Cerebellar nuclear complex (tissue), 1 donor: ENCODE measurements at regions not wholly inside any gene's neighbourhood (a gene's known extent, or its start where the extent isn't known, plus 50 kb on each side); places are given as distances from the start of the nearest gene placed in this dataset.

Experiments
- DNase-seq, 2 experiments: peaks; one replicate each; lab custom pipeline; 2025; lab: John Stamatoyannopoulos, UW

DNA sequence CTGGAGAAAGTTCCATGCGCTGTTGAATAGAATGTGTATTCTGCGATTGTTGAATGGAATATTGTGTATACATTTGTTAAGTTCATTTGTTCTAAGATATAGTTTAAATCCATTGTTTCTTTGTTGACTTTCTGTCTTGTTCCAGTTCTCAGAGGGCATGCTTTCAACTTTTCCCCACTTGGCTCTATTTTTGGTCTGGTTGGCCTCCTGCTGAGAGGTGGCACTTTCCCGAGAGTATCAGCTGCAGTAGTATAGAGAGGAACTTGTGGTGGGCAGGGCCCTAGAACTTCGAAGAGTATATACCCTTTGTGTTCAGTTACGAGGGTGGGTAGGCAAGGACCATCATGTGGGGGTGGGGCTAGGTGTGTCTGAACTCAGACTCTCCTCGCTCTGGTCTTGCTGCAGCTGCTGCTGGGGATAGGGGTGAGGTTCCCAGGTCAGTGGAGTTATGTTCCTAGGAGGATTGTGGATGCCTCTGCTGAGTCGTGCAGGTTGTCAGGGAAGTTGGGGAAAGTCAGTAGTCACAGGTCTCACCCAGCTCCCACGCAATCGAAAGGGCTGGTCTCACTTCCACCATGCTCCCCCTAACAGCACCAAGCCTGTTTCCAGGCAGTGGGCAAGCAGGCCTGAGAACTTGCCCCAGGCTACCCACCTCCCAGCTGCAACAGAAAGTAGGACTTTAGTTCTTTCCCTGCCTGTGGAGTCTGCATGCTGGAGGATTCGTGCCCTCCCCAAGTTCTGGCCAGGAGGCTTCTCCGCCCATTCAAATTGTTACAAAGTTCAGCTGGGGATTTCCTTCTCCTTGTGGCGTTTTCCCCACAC, 118.9 kb upstream of the SSTR4 start:
- DNase-seq: no peak

DNA sequence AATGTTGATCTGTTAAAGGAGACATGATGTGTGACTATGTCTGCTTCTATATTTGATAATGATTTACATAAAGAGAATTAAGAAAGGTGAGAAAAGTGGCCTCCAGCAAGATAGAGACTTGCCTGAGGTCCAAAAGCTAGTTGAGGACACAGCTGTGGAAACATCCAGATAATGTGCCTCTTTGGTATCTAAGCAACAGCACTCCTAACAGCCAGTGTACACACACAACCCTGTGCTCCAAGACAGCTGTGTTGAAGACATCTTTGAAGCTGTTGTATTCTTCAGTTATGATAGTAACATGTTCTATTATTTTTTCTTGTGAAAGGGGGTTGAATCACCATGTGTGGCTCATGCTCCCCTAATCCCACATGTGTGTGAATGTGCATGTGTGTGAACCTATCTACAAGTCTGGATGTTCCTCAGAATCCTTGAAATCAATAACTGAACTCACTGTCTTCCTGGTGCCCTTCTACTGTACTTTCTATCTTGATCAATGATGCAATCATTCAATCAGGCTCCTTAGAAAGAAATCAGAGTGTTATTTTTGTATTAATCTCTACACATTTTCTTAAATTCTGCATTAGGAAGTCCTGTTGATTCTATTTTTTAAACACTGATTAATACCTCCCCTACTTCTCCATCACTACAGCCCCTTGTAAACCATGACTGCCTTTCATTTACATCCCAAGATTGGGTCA, 116.7 kb upstream of the SSTR4 start:
- no peak for DNase-seq

DNA sequence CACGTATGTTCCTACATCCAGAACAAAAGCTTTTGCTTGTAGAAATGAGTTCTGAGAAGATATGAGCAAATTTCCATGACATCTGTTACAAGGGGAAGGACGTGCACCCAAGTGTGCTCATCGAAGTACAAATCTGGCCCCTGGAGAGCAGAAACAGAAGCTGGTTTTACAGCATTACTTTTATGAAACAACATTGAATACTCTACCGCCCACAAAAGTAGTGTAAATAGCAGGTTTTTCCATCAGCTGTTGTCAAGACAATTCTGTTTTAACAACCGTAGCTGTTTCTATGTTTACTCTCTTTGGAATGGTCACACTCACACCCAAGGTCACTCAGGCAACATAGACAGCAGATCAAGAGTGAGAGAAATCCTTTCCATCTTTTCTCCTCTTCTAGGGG, 114.2 kb upstream of the SSTR4 start:
- DNase-seq: no peak

DNA sequence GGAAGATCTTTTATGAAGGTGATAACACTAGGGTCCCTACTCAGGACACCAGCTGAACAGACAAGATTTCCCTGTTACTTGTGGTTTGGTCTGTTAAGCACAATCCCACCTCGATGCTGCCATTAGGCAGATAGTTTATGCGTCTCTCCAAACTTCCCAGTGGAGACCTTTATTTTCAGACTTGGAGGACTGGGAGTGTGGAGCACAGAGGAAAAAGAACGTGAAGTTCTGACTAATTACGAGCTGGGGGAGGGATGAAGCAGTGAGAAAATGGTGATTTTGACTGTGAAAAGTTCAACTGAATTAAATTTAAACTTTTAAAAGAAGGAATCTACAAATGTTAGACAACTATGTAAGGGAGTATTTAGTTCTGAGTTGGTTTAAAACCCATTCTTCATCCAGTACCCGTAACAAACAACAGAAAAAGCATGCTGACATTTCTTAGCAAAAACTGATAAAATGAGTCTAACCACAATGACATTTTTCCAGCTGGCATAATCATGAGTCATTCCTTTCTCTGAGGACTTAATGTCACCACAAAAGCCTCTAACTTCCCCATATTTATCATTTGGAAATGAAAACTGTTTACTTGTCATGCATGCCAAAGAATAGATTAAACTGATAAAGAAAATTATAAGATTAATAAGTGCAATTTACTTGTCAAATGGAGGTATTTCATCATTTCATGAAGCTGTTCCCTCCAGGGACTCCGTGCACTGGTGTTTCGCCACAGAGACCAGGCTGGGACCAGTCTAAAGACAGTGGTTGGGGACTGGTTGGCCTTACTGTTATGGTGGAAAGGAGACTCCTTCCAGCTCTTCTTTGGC, 113.3 kb upstream of the SSTR4 start:
- no peak for DNase-seq

DNA sequence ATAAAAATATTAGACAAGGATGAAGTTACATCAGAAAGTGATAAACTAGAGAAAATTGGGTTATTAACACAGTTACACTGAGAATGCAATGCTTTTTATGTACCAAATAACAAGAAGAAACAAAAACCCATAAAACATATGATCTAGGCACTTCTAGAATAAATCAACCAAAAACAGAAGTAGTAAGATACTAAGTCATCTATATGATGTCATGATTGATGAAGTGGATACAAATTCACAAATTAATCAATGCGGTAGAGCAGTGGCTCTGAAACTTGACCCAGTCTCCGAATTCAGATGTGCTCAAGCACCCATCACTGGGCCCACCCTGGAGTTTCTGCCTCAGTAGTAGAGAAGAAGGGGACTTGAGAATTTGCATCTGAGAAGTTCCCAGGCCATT, 112.1 kb upstream of the SSTR4 start:
- no peak for DNase-seq

DNA sequence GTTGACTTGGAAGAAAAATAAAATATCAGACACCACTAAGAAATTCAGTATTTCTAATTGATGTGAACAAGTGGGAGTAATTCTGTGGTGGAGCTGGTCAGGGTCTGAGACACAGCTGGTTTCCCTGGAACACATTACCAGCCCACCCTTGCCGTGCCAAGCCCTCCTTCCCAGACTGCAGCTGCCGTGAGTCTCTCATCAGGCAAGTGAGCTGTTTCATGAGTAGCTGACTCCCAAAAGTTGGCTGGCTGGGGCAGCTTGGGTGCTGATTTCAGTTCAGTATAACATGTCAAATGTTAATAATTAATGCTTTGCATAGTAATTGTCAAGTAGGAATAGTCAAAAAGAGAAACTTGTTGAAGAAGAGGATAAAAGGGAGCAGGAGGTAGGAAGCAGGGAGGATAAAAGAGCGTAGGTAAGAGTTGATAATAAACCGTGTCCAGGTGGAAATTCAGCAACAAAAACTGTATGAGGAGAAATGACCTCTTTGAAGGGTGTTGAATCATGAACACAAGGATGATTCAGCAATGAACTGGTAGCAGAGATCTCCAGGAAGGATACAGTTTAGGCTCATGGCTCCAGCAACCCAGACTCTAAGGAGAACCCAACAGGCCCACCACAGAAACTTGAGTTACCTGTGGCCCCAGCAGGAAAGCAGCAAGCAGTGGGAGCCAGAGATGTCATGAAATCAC, 110.9 kb upstream of the SSTR4 start:
- DNase-seq: no peak

DNA sequence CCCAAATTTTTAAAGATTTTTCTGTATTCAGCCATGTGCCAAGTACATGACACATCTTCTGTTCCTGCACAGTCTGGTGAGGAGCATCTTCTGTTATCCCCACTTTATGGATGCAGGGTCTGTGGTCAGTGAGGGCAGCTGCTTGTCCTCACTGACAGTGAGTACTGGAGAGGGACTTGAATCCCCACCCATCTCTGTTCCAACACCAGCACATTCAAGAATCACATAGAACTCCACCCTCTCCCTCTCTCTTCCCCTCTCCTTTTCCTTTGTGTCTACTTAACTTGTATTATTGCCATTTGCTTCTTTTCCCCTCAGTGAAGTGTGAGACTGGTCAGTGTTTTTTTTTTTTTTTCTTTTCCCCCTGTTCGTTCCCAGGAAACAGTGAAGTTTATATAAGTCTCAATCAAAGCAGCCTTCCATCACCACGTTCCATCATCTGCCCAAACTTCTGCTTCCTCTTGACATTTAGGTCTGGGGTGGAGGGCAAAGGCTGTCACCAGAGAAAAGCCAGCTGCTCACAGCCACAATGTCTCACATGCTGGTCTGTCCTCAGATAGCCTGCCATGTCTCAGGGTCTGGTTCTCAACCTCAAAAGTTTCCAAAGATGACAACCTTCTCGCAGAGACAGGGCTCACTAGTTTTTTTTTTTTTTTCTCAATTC, 110.0 kb upstream of the SSTR4 start:
- DNase-seq: no peak

DNA sequence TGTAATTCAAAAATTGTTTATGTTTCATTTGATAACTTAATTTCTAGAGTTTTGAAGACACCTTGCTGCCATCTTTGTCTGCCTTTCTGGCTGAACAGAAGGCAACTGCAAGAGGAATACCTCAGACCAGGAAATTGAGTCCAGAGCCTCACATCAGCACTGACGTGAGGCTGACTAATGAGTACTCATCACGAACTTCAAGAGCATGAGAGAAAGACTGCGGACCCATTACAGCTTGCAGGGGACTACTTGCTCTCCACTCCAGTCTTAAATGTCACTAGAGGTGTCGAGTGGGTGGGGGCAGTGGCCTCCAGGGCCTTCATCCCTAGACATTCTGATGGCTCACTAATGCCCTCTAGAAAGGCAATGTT, 109.5 kb upstream of the SSTR4 start:
- no peak for DNase-seq

DNA sequence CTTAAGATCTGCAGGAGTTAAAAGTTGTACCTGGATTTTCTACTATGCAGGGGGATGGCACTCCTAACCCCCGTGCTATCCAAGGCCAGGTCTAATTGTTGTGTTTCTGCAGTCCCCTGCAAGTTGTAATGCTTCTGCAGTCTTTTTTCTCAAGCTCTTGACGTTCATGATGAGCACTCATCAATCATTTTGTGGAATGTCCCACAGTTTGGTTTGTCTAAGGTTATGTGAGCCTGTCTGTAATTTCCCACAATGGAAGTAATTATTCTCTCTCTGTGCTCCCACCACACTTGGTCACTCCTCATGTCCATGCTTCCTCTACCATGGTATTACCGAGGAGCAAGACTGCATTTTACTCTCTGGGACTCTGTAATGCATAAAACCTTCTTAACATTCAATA, 107.6 kb upstream of the SSTR4 start:
- no peak for DNase-seq

DNA sequence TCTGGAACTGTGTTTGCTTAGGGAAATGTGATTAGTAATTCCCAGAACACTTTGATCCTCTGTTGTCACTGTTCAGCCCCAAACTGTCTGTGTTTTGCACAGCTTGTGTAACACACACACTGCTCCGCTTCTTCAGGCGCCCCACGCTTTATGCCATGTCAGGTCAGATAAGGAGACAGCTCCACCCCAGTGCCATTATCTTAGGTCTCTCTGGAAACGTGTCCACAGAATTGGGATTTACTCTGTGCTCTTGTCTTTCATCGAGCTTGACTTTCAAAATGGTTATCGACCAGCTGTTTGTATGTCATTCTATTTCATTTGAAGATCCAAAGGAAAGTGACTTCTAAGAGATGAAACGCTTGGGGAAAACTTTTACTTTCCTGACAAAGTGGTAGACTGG, 106.4 kb upstream of the SSTR4 start:
- no peak for DNase-seq

DNA sequence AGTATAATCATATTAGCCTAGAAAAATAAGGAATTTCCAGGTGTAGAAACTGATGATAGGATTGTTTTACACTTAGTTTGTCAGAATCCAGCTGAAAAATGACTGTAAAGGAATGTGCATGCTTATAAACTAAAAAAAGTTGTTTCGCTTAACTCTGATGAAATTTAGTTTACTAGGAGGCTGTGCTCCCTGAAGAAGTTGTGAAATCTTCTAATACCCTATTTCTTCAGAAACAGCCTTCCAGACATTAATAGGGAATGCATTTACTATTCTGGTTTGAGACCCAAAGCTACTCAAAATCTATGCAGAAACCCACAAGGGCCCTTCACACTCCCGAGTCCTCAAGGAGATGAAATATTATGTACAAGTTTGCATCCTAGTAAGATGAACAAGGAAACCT, 105.5 kb upstream of the SSTR4 start:
- no peak for DNase-seq

DNA sequence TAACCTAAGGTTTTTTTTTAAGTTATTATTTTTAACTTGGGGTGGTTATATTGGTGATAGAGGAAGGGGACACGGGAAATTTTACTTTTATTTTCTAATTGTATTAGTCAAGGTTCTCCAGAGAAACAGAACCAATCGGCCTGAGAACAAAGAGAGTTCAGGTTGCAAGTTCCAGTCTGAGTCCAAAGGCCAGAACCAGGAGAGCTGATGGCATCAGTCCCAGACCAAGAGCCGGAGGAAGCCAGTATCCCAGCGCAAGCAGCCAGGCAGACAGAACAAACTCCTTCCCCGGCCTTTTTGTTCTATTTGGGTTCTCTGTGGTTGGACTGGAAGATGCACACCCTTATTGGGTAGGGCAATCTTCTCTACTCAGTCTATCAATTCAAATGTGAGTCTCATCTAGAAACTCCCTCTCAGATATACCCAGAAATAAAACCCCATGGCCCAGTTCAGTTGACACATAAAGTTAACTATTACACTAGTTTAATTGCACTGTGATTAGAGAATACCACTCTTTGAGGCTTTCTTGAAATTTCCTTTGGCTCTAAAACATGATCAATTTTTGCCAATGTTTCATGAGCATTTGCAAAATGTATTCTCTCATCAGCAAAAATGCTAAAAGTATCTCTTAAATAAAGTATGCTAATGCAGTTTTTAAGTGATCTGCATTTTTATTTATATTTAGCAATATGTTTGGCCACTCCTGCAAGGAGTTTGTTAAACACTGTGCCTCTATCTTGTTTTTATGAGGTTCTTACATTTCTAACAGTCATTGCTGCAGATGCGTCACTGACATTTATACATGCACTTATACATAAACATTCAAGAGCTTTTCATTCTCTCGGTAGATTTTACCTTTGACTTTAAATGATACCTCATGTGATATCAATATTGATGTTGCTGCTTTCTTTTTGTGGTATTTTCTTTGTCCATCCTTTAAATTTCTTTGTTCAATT, 103.2 kb upstream of the SSTR4 start:
- no peak for DNase-seq

DNA sequence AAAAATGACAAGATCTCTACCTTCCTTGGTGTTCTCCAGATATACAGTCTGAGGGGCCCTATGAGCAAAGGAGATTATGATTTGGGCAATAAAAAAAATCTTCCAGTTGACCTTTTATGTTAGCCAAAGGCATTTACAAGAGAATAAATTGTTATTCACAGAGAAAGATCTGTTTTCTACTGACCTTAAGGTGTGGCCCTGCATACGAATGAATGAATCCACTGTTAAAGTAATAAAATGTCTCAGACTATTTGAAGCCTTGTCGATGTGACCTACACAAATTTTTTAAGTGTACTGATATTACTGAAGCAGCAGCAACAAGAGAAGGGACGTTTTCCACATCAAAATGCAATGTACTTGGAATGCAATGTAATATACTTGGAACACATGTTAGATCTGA, 95.9 kb upstream of the SSTR4 start:
- DNase-seq: no peak

DNA sequence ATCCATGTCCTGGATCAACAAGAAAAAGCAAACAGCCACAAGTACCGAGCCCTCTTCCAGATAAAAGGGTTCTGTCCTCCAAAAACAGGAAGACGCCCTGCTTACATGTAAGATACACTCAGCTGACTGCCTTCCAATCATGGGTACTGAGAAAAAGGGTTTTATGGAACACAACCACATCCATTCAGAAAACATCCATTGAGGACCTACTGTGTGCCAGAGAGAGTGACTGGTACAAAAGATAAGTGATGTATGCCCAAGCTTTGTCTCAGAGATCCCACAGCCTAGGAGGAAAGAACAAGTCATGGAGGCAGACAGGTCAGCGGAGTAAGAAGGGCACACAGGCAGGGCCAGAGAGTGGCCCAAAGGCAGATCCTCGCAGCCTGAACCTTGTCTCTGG, 94.8 kb upstream of the SSTR4 start:
- no peak for DNase-seq

DNA sequence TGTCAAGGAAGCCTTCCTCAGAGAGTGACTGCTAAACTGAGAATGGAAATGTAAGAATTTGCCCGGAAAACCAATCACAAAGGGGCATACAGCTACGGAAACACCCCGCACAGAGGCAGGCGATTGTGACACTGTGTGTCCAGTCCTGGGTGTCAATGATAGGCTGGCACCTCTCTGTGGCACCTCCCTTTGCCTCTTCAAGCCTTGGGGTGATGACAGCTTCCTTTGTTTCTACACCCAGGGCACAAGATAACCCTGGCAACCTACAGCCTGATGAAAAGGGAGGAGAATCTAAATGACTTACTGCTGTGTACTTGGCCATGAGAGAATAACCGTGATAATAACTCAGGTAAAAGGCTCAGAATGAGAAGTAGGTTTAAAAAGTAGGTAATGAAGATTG, 93.6 kb upstream of the SSTR4 start:
- DNase-seq: no peak

DNA sequence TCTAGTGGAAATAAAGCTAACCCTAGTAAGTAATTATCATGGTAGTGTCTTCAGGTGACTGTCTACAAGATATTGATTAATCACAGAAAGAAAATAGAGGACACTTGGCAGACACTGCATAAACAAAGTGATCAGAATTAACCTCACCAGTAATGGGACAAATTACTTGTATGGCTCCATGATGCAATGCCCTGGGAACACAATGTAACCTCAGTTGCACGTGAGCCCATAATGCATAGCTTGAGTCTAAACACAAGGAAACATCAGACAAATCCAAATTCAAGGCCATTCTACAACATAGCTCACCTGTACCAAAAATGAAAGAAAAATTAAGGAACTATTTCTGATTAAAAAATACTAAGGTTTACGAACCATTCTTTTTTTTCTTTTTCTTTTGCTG, 92.4 kb upstream of the SSTR4 start:
- DNase-seq: no peak

DNA sequence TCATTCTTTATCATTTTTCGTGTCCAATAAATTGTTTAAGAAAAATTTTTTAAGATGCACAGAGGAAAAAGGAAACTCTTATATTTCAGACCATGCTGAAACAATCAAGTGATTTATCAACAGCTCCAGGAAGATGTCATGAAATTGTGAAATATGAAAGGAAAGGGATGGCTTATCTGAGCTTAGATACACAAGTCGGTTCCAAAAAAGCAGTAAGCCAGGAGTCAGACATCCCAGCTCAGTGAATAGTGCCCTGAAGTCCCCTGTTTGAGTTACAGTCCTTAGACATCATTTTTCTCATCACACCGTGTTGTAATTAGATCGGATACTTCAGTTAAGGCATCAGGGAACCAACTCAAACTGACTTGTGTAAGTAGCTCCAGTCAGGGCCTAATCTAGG, 91.0 kb upstream of the SSTR4 start:
- no peak for DNase-seq

DNA sequence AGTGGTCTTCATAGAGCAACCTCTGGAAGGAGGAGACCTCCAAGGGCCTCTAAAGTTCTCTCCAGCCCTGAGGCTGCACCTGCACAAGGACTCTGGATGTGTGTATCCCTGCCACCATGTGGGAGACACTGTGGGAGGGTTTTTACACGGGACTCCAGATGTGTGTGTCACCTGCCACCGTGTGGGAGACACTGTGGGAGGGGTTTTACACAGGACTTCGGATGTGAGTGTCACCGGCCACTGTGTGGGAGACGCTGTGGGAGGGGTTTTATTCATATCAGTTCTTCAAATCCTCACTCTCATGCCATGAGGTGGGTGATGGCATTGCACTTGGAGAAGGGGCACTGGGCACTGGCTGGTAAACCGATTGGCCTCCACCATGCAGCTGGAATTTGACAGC, 90.2 kb upstream of the SSTR4 start:
- DNase-seq: no peak

DNA sequence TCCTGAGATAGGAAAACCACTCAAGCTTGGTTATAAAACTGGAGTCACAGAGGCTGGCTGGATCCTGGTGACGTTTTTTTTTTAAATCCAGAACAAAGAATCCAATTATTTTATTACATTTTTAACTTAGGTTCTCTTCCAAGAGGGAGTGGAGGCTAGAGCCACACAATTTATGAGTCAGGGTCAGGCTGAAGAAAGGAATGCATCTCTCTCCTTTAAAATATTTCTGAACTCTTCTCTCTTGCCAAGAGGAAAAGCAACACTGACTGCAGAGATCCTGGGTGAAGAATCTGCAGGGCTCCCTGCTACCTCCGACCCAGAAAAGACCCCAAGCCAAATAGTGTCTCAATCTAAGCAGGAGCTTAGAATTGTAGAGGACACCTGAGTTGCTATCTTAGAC, 88.5 kb upstream of the SSTR4 start:
- no peak for DNase-seq

DNA sequence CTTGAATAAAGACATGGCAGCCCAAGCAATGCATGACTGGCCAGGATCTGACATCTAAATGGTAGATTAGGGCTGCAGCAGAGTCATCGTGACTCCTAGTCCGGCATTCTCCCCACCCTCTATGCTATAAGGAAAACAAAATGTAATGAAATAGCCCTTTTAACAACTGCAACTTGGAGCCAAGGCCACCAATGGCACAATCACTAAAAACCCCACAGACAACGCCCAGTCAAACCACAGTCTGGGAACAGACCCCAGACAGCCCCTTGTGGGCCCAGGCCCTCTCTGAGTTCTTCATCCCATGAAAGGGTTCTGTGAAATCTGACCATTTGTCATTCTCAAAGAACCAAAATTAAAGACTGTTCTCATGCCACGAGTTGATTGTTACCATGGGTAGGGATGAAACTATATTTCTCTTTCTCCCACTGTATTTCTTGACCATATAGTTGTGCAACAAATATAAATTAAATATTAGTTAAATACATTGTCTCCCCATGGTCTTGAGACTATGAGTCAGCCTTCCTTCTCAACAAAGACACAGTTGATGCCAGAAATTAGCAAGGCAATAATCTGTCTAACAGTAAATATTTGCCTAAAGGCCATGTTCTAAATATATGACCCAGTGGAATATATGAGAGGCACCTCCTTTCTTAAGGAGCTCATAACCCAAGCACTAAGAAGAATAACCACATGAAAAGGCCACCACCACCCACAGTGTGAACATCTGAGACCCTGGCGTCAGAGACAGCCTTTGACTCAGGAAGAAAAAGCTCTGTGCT, 85.6 kb upstream of the SSTR4 start:
- no peak for DNase-seq
